ENCODE measurements at regions not wholly inside any gene's neighbourhood (a gene's known extent, or its start where the extent isn't known, plus 50 kb on each side); places are given as distances from the start of the nearest gene placed in this dataset.

- H2AFZ ChIP-seq (ENCODE audit: low read depth), result no peak overlapping the region
- no peaks in the 10 kb centered on the region for H3K36me3 ChIP-seq (ENCODE audit: insufficient read depth)
- H3K4me3 ChIP-seq (IDR thresholded peaks at IDR 0.05; ENCODE audit: insufficient read depth, low read depth, low read length), result no peak overlapping the region
- H3K9ac ChIP-seq, result no peak overlapping the region
- H3K4me1 ChIP-seq (ENCODE audit: low read depth, poor library complexity, severe bottlenecking), result no peaks in the 10 kb centered on the region
- no peak for TF ChIP-seq CTCF (conservative IDR thresholded peaks at IDR 0.05; ENCODE audit: low read depth, low read length)
- no peaks in the 10 kb centered on the region for H4K20me1 ChIP-seq (ENCODE audit: insufficient read depth)
- H3K27ac ChIP-seq, result no peak overlapping the region
- no peaks in the 10 kb centered on the region for H3K79me2 ChIP-seq (ENCODE audit: insufficient read depth, low read depth)
- H3K27me3 ChIP-seq (ENCODE audit: insufficient read depth, low read depth), result no peaks in the 10 kb centered on the region
- no peak overlapping the region for H3K4me2 ChIP-seq
Observed at GRCh38 chr1:69320757-69321211, 246.9 kb upstream of the LRRC7 start.

DNA sequence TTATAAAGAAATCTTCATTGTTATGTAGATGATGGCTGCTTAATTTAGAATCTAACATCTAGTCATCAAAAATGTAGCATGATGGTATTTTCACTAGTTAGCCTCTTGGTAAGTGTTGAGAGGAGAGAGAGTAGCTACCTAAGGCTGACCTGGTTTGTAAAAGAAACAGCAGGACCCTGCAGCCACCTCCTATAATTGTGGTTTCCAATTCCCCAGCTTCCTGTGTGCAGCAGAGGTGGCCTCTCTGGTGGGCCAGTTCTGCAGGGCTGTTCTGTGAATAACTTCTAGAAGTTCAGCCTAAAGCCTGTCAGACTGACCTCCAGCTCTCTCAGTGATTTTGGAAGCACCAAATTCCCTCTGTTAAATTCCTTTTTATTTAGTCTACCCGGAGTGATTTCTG, 246.4 kb upstream of the LRRC7 start:
- H3K36me3 ChIP-seq (ENCODE audit: insufficient read depth), result no peaks in the 10 kb centered on the region
- H2AFZ ChIP-seq (ENCODE audit: low read depth), result no peak overlapping the region
- H3K4me2 ChIP-seq, result no peak overlapping the region
- no peaks in the 10 kb centered on the region for H3K79me2 ChIP-seq (ENCODE audit: insufficient read depth, low read depth)
- no peaks in the 10 kb centered on the region for H3K27me3 ChIP-seq (ENCODE audit: insufficient read depth, low read depth)
- H3K27ac ChIP-seq, result no peak overlapping the region
- no peak for TF ChIP-seq CTCF (conservative IDR thresholded peaks at IDR 0.05; ENCODE audit: low read depth, low read length)
- no peak overlapping the region for H3K4me3 ChIP-seq (IDR thresholded peaks at IDR 0.05; ENCODE audit: insufficient read depth, low read depth, low read length)
- no peak overlapping the region for H3K9ac ChIP-seq
- no peaks in the 10 kb centered on the region for H3K4me1 ChIP-seq (ENCODE audit: low read depth, poor library complexity, severe bottlenecking)
- H4K20me1 ChIP-seq (ENCODE audit: insufficient read depth), result no peaks in the 10 kb centered on the region

DNA sequence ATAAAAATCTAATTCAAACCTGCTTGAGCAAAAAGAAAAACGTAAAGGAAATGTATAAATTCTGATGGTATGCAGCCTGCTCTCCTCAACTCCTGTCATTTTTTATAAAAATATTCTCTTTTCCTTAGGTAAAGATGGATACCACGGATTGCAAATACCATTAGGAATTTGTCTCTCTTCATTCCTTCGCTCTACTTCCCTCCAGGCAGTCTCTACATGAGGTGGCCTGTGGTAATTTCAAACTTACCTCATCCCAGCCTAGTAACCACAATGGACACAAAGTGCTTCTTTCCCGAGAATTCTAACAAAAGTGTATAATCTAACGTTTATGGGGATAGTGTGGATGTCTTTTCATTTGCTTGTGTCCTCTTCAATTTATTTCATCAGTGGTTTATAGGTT, 239.5 kb upstream of the LRRC7 start:
- Histone ChIP-seq H3K4me2 (no peak overlapping the region), H3K79me2 (ENCODE audit: insufficient read depth, low read depth) (no peaks in the 10 kb centered on the region), H2AFZ (ENCODE audit: low read depth) (no peak overlapping the region), H3K27ac (no peak overlapping the region), H3K36me3 (ENCODE audit: insufficient read depth) (no peaks in the 10 kb centered on the region), H3K9ac (no peak overlapping the region), H4K20me1 (ENCODE audit: insufficient read depth) (no peaks in the 10 kb centered on the region), H3K4me3 (IDR thresholded peaks at IDR 0.05; ENCODE audit: insufficient read depth, low read depth, low read length) (no peak overlapping the region), H3K4me1 (ENCODE audit: low read depth, poor library complexity, severe bottlenecking) (no peaks in the 10 kb centered on the region), H3K27me3 (ENCODE audit: insufficient read depth, low read depth) (no peaks in the 10 kb centered on the region)
- no peak for TF ChIP-seq CTCF (conservative IDR thresholded peaks at IDR 0.05; ENCODE audit: low read depth, low read length)

- Histone ChIP-seq H3K79me2 (ENCODE audit: insufficient read depth, low read depth) (no peaks in the 10 kb centered on the region), H3K4me1 (ENCODE audit: low read depth, poor library complexity, severe bottlenecking) (no peaks in the 10 kb centered on the region), H2AFZ (ENCODE audit: low read depth) (no peak overlapping the region), H3K36me3 (ENCODE audit: insufficient read depth) (no peaks in the 10 kb centered on the region), H3K4me3 (IDR thresholded peaks at IDR 0.05; ENCODE audit: insufficient read depth, low read depth, low read length) (no peak overlapping the region), H3K4me2 (no peak overlapping the region), H3K9ac (no peak overlapping the region), H3K27ac (no peak overlapping the region), H4K20me1 (ENCODE audit: insufficient read depth) (no peaks in the 10 kb centered on the region), H3K27me3 (ENCODE audit: insufficient read depth, low read depth) (no peaks in the 10 kb centered on the region)
- TF ChIP-seq CTCF (conservative IDR thresholded peaks at IDR 0.05; ENCODE audit: low read depth, low read length), result no peak
Observed at GRCh38 chr1:69363236-69363635, 204.5 kb upstream of the LRRC7 start.
